Hepatocyte (in vitro differentiated cells): ENCODE measurements at regions not wholly inside any gene's neighbourhood (a gene's known extent, or its start where the extent isn't known, plus 50 kb on each side); places are given as distances from the start of the nearest gene placed in this dataset.

Source experiments
- DNase-seq: peaks from one replicate; pipeline ENCODE4 v3.0.0-alpha.2; 2016; ENCODE audit warnings: low spot score
- H2AFZ ChIP-seq: fragments of 200-600 bp; sonication (generic); 2 replicates; pipeline ENCODE4 v1.6.0; 2016; ENCODE audit warnings: antibody characterized with exemption, mild to moderate bottlenecking
- H3K27ac ChIP-seq: fragments of 200-600 bp; sonication (generic); 2 replicates; pipeline ENCODE4 v1.5.1; 2016; ENCODE audit warnings: mild to moderate bottlenecking
- H3K27me3 ChIP-seq: fragments of 200-600 bp; sonication (generic); 2 replicates; pipeline ENCODE4 v1.6.1; 2016
- H3K36me3 ChIP-seq: fragments of 200-600 bp; sonication (generic); replicated peaks from 2 replicates; pipeline ENCODE4 v1.5.1; 2016; ENCODE audit warnings: low read depth; ENCODE audit not compliant: insufficient read depth
- H3K4me1 ChIP-seq: fragments of 200-600 bp; sonication (generic); 2 replicates; pipeline ENCODE4 v1.5.1; 2016; ENCODE audit warnings: mild to moderate bottlenecking, moderate library complexity; ENCODE audit not compliant: insufficient read depth
- H3K4me2 ChIP-seq: fragments of 200-600 bp; sonication (generic); 2 replicates; pipeline ENCODE4 v1.6.0; 2016
- H3K4me3 ChIP-seq: fragments of 200-600 bp; sonication (generic); 2 replicates; pipeline ENCODE4 v1.5.1; 2016; ENCODE audit warnings: mild to moderate bottlenecking
- H3K79me2 ChIP-seq: fragments of 200-600 bp; sonication (generic); 2 replicates; pipeline ENCODE4 v1.6.0; 2017; ENCODE audit warnings: mild to moderate bottlenecking
- H3K9me2 ChIP-seq: fragments of 200-600 bp; sonication (generic); replicated peaks from 2 replicates; pipeline ENCODE4 v1.6.0; 2017; ENCODE audit warnings: mild to moderate bottlenecking; ENCODE audit not compliant: insufficient read depth
- H3K9me3 ChIP-seq: fragments of 200-600 bp; sonication (generic); 2 replicates; pipeline ENCODE4 v1.5.1; 2016; ENCODE audit warnings: low read depth, mild to moderate bottlenecking
- H4K20me1 ChIP-seq: fragments of 200-600 bp; sonication (generic); 2 replicates; pipeline ENCODE4 v1.6.0; 2016; ENCODE audit warnings: mild to moderate bottlenecking; ENCODE audit not compliant: insufficient read depth, poor library complexity, severe bottlenecking
- EZH2 ChIP-seq: fragments of 200-600 bp; sonication (generic); IDR thresholded peaks from 2 replicates; pipeline ENCODE4 v1.6.1; 2016; ENCODE audit warnings: antibody characterized with exemption, mild to moderate bottlenecking, borderline replicate concordance
- EZH2phosphoT487 ChIP-seq: fragments of 200-600 bp; sonication (generic); IDR thresholded peaks from one replicate; pipeline ENCODE4 v1.6.1; 2018; ENCODE audit warnings: antibody characterized with exemption, mild to moderate bottlenecking, low read depth, moderate library complexity; ENCODE audit not compliant: unreplicated experiment, severe bottlenecking
- WGBS: methylation state at CpG from one replicate; pipeline ENCODE4 v1.1.6; 2016; ENCODE audit warnings: low lambda C conversion rate; ENCODE audit errors: missing lambda C conversion rate; 5-methylcytosine and 5-hydroxymethylcytosine counted together
- TF ChIP-seq, protein P1 (sequence below): fragments of 200-600 bp; sonication (generic); IDR thresholded peaks from 2 replicates; pipeline ENCODE4 v1.5.1; 2016; ENCODE audit warnings: antibody characterized with exemption, mild to moderate bottlenecking; ENCODE audit not compliant: poor library complexity

DNA sequence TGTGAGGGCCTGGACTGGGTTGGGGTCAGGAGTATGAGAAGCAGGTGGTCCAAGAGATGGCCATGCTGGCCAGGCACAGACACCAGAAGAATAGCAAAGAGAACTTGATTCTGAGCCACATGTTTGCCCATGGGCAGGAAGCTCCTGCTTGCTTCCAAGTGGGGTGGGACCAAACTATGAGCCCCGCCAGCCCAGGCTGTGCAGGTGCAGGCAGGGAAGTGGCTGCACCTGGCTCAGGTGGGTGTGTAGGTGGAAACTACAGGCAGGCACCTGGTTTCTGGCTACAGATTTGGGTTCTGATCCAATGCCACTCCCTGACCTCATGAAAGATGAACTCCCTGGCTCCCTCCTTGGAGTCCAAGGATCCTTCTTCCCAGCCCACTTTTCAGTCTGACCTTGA lies 207.9 kb upstream of the KLF3 start:
- Histone ChIP-seq H4K20me1 (no peaks in the 10 kb centered on the region), H3K4me2 (no peak overlapping the region), H3K27ac (no peak overlapping the region), H3K36me3 (no peaks in the 10 kb centered on the region), H3K4me3 (no peak overlapping the region), H2AFZ (no peak overlapping the region), H3K27me3 (no peaks in the 10 kb centered on the region), H3K9me2 (no peaks in the 10 kb centered on the region), H3K4me1 (no peaks in the 10 kb centered on the region), H3K9me3 (no peaks in the 10 kb centered on the region), H3K79me2 (no peaks in the 10 kb centered on the region)
- no peak for DNase-seq
- WGBS: 100% methylated on average over 1 of the region's 1 CpG
- TF ChIP-seq EZH2 (no peak), EZH2phosphoT487 (no peak)
- TF ChIP-seq, protein P1, sequence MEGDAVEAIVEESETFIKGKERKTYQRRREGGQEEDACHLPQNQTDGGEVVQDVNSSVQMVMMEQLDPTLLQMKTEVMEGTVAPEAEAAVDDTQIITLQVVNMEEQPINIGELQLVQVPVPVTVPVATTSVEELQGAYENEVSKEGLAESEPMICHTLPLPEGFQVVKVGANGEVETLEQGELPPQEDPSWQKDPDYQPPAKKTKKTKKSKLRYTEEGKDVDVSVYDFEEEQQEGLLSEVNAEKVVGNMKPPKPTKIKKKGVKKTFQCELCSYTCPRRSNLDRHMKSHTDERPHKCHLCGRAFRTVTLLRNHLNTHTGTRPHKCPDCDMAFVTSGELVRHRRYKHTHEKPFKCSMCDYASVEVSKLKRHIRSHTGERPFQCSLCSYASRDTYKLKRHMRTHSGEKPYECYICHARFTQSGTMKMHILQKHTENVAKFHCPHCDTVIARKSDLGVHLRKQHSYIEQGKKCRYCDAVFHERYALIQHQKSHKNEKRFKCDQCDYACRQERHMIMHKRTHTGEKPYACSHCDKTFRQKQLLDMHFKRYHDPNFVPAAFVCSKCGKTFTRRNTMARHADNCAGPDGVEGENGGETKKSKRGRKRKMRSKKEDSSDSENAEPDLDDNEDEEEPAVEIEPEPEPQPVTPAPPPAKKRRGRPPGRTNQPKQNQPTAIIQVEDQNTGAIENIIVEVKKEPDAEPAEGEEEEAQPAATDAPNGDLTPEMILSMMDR: no peak

DNA sequence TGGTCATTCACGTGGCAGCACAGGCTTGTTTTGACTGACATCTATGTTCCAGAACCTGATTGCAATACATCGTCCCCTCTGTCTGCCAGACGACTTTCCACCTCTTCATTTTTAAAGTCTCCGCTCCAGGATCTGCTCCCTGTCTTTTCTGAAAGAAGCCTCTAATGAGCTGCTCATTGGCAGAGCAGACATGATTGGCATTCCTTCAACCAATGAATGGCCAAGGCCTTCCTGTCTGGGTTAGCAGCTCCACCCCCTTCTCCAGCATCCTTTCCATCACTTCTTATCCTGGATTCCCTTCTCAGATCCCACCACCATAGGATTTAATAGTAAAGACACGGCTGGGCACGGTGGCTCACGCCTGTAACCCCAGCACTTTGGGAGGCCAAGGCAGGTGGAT lies 202.7 kb upstream of the KLF3 start:
- Histone ChIP-seq H3K27ac (no peak overlapping the region), H2AFZ (no peak overlapping the region), H3K9me2 (no peaks in the 10 kb centered on the region), H3K9me3 (no peaks in the 10 kb centered on the region), H3K4me1 (no peaks in the 10 kb centered on the region), H4K20me1 (no peaks in the 10 kb centered on the region), H3K4me2 (no peak overlapping the region), H3K79me2 (no peaks in the 10 kb centered on the region), H3K27me3 (no peaks in the 10 kb centered on the region), H3K36me3 (no peaks in the 10 kb centered on the region), H3K4me3 (no peak overlapping the region)
- no peak for TF ChIP-seq EZH2
- TF ChIP-seq EZH2phosphoT487: no peak
- TF ChIP-seq, protein P1: no peak
- no peak for DNase-seq
- WGBS: 86% methylated on average over 7 of the region's 7 CpGs

DNA sequence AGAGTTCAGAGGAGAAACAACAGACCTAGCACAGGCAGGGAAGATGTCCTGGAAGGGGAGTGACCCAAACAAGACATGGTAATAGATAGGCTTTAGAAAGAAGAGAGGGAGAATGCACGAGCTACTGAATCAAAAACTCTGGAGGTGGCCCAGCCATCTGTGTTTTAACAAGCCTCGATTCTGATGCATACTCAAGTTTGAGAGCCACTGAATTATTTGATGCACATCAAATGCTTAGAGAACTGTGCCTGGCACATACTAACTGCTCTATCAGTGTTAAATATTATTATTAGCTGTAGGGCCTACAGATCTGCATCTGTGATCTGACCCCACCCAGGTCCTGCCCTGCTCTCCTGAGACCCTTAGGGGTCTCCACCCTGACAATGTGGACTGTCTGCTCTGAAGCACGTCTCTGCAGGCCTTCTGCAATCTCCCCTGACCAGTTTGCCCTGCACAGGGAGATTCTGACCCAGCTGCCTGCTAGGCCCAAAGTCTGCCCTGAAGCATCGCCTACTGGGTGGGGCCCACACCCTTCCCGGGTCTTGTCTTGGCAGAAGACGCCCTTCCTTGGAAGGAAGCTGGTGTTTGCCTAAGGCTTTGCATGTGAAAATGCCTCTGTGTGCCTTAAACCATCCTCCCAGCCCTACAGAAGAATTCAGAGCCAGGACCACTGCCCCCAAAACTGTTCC lies 201.5 kb upstream of the KLF3 start:
- Histone ChIP-seq H3K79me2 (no peaks in the 10 kb centered on the region), H3K9me3 (peaks cover 4% of the 10 kb centered on the region)

More for the DNA sequence above, 201.5 kb upstream of the KLF3 start:
- Histone ChIP-seq H3K36me3 (no peaks in the 10 kb centered on the region), H3K27ac (no peak overlapping the region), H3K4me1 (no peaks in the 10 kb centered on the region), H4K20me1 (no peaks in the 10 kb centered on the region), H3K9me2 (no peaks in the 10 kb centered on the region), H3K4me3 (no peak overlapping the region), H3K4me2 (no peak overlapping the region), H3K27me3 (no peaks in the 10 kb centered on the region), H2AFZ (no peak overlapping the region)
- no peak for DNase-seq
- 62% methylated on average over 6 of the region's 6 CpGs for WGBS
- TF ChIP-seq EZH2 (no peak), EZH2phosphoT487 (no peak)
- TF ChIP-seq, protein P1: no peak
